Breast epithelium (tissue), 3 donors: ENCODE measurements at regions not wholly inside any gene's neighbourhood (a gene's known extent, or its start where the extent isn't known, plus 50 kb on each side); places are given as distances from the start of the nearest gene placed in this dataset.

Source experiments
- CTCF ChIP-seq, 3 donors: fragments of 450-650 bp; IDR thresholded peaks; one replicate each; pipeline ENCODE4 v1.5.1; 2016 to 2017; ENCODE audit warnings: antibody characterized with exemption in 3 of 3, mild to moderate bottlenecking in 3 of 3, moderate library complexity in 3 of 3
- POLR2AphosphoS5 ChIP-seq, 3 donors: sonication (generic); formaldehyde crosslinking; IDR thresholded peaks; one replicate each; pipeline ENCODE4 v1.6.1; 2017; ENCODE audit warnings: antibody characterized with exemption in 3 of 3

DNA sequence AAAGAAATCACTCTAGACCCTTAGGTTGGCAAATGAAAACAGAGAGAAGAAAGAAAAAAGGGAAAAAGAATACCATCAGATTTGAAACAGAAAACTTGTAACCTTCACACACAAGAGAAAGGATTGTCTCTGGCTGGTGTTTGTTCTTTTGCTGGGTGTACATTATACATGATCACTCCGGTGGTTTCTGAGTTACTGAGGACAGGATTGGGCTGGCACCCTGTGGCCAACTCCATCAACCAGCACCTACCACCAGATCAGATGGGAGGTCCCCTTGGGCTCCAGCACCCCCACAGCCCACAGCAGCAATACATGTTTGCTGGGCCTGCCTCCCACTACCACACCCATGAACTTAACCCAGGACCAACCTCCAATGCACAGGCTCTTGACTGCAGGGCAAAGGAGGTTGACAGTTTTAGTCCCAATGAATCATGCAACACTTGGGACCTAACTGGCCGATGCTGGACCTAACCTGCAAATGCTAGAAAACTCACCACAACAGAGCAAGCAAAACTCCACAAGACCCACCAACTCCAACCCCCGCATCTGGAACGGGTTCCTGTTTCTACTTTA is 308.3 kb downstream of the SOX9 start:
- TF ChIP-seq CTCF (IDR thresholded peaks at IDR 0.05), result no peak
- no peak for TF ChIP-seq POLR2AphosphoS5 (IDR thresholded peaks at IDR 0.05)
